GM19239 (cell line): ENCODE measurements at regions not wholly inside any gene's neighbourhood (a gene's known extent, or its start where the extent isn't known, plus 50 kb on each side); places are given as distances from the start of the nearest gene placed in this dataset.

ENCODE experiments used
- DNase-seq: peaks from one replicate; pipeline ENCODE4 v3.0.0; 2011; ENCODE audit warnings: low spot score; ENCODE audit not compliant: insufficient read length
- FAIRE-seq: peaks from 2 replicates; lab custom pipeline; 2011; peaks lifted over from hg19 to GRCh38; lab: Jason Lieb, UNC

- FAIRE-seq, result no peak
Measured at GRCh38 chr3:31002730-31003129, 108.3 kb upstream of the GADL1 start.

DNA sequence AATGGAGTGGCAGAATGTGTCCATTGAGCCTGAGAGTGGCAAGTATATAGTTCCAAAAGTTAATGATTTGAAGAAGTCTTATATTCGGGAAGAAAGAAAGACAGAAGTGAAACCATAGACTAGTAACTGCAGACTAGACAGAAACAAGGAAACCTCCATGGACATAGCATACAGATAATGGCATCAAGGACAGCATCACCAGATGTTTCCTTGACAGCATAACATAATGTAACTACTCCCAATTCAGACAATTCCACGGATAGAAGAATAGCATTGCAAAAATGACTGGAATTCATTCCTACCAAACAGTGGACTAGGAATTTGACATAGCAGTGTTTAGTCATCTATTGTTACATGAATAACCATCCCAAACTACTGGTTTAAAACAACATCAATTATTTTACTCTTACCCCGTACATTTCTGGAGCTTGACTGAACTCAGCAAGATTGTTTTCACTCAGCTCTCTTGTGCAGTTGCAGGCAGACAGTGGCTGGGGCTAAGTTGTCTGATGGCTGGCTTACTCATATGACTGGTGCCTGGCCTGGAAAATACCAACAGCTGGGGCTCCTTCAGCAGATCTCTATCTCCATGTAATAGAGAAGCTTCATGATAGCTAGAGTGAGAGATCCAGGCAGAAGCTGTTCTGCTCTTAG lies 109.7 kb upstream of the GADL1 start:
- FAIRE-seq, result peak; percentile 85
- DNase-seq, result no peak

More at GRCh38 chr3:31002730-31003129, 108.3 kb upstream of the GADL1 start:
- no peak for DNase-seq

GRCh38 chr3:31008994-31009393 lies 114.5 kb upstream of the GADL1 start:
- DNase-seq, result no peak
- FAIRE-seq, result no peak

- no peak for FAIRE-seq
- DNase-seq, result no peak
Measured at GRCh38 chr3:31009881-31010280, 115.4 kb upstream of the GADL1 start.

- no peak for DNase-seq
- FAIRE-seq, result no peak
Measured at GRCh38 chr3:31010491-31010890, 116.0 kb upstream of the GADL1 start.

DNA sequence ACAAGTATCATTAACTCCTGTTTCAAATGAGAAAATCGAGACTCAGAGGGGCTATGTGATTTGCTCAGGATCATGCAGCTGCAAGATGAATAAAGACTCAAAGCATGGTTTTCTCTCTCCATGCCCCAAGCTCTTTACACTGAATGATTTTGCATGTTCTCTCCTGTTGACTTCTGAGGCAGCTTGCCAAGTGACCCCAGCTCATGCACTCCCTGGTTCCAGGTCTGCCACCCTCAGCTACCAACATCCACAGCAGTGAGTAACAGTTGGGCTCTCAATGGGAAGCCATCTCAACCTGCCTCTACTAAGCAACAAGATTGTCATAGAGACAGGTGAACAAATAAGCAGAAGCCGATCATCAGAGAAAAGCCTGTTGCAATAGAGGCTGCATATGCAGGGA lies 116.9 kb upstream of the GADL1 start:
- FAIRE-seq, result no peak
- DNase-seq, result no peak

- no peak for FAIRE-seq
- no peak for DNase-seq
Measured at GRCh38 chr3:31013090-31013489, 118.6 kb upstream of the GADL1 start.

DNA sequence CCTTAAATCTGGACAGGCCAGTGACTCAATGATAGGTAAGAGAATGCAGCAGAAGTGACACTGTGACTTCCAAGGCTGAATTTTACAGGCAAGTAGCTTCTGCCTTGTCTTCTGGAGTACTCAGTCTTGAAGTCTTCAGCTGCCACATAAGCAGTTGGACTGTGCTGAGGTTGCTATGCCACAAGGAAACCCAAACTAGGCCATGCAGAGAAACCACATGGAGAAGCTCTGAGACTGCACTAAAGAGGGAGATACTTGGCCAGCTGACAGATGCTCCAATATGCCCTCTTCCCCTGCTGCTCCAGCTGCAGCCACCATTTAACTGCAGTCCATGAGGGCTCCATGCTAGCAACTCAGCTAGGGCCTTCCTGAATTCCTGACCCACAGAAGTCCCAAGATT lies 119.4 kb upstream of the GADL1 start:
- DNase-seq (no peak), FAIRE-seq (no peak)

- FAIRE-seq (no peak), DNase-seq (no peak)
Measured at GRCh38 chr3:31014317-31015040, 120.0 kb upstream of the GADL1 start.

DNA sequence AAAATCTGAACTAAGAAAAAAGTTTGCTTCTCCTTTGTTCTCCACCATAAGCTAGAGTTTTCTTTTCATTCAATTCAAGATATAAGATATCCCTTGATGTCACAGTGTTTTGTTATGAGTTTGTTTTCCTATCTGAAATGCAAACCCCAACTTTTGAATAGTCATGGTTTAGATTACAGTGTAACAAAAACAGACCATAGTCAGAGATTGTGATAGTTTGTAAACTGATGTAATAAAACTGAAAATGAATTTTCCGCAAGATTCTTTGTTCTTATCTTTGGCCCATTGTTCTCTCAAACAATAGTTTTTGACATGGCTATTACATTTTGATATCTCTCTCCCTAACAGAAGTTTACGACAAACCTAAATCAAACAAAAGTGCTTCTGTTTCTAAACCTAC lies 121.7 kb upstream of the GADL1 start:
- FAIRE-seq, result no peak
- DNase-seq, result no peak

- no peak for DNase-seq
- no peak for FAIRE-seq
Measured at GRCh38 chr3:31022716-31023115, 128.3 kb upstream of the GADL1 start.

GRCh38 chr3:31025541-31025940 lies 131.1 kb upstream of the GADL1 start:
- DNase-seq (no peak), FAIRE-seq (no peak)

- DNase-seq, result no peak
- FAIRE-seq, result peak; percentile 21
Measured at GRCh38 chr3:31027191-31027761, 132.8 kb upstream of the GADL1 start.

- DNase-seq, result no peak
- FAIRE-seq, result no peak
Measured at GRCh38 chr3:31027914-31028313, 133.5 kb upstream of the GADL1 start.

DNA sequence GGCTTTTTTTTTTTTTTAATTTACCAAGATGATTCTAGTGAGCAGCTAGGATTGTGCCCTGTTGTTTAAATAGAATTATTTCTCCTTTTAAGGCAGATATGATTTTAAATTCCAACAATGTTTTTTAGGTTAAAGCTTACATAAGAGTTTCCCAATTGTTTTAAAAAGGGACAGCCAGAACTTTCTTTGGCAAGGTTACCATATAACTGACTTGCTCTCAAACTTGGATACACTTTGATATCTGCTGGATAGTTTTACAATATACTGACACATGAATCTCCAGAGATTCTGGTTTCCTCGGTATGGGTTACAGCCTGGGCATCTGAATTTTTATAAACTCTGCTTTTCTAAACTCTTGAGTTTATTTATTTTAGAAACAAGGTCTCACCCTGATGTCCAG lies 134.3 kb upstream of the GADL1 start:
- no peak for FAIRE-seq
- no peak for DNase-seq

- DNase-seq (no peak), FAIRE-seq (no peak)
Measured at GRCh38 chr3:31029706-31030105, 135.2 kb upstream of the GADL1 start.

DNA sequence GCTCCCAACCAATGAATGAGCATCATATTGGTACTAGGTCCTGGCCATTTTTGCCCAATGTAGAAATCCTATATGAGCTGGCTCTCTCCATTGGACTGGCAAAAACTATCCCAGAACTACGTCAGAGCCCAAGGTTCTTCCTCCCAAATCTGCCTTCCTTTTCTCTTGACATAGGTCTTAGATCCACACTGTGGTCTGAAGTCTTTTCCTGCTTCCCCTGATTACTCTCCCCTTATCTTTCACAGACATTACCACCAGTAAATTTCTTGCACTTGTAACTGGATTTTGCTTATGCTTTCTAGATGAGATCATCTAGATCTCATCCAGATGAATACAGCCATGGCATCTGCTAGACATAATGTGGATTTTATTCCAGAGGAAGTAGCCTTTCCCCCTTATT lies 141.2 kb upstream of the GADL1 start:
- DNase-seq, result no peak
- FAIRE-seq, result no peak

DNA sequence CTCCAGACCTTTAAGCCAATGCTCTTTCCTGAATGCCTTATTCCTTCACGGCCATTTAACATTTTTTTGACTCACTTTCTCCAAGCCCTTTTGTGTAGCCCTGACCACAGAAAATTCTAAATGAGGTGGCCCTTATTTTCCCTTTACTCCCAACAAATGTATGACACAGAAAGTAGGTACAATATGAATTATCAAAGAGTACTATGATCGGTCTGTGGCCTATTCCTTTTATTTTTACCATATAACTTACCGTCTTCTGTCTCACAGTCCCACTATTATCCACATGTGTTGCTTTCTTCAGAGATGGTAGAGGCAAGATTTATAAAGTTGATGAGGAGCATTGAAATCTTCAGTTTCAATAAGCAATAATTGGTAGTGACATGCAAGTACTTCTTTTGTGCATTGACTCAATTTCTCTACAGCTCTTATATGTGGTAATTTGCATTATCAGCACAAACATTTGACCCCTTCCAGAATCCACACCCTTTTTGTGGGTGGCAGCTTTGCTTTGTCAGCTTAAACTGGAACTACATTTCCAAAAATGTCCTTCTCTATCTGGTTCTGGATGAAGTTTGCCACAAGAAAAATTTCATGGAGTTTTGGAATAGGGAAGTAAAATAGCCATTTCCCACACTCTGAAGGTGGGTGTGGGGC lies 143.8 kb upstream of the GADL1 start:
- DNase-seq (no peak), FAIRE-seq (no peak)

DNA sequence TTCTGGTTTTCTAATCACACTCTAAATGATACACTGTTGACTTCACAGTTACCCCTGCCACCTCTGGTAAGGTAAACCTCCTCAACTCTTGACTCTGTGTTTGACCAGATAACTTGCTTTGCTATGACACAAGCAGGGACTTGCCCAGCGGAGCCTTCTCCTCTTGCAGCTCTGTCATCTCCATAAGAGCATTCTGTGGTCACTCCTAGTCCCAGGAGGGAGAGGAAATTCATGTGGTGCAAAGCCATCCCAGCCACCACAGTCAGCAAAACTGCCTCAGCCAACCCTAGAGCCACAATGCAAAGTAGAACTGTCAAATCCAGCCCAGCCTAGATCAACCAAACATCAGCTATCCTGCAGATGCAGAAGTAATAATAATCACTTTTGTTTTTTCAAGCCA lies 144.7 kb upstream of the GADL1 start:
- FAIRE-seq, result no peak
- DNase-seq, result no peak

- DNase-seq, result no peak
- FAIRE-seq, result no peak
Measured at GRCh38 chr3:31041161-31041978, 146.9 kb upstream of the GADL1 start.
